AG04450 (cell line): ENCODE measurements at regions not wholly inside any gene's neighbourhood (a gene's known extent, or its start where the extent isn't known, plus 50 kb on each side); places are given as distances from the start of the nearest gene placed in this dataset.

Source experiments
- CTCF ChIA-PET: fragments of 300-600, 350-600 bp; formaldehyde crosslinking; extraction: SDS; loops from one replicate; lab custom pipeline; 2022; ENCODE audit warnings: antibody characterized with exemption, inconsistent platforms; lab: Charles Lee
- POLR2A ChIA-PET: fragments of 350-600 bp; formaldehyde crosslinking; extraction: SDS; loops from one replicate; lab custom pipeline; 2021; ENCODE audit warnings: antibody characterized with exemption, inconsistent platforms; lab: Yijun Ruan, JAX
- DNase-seq: peaks from one replicate; pipeline ENCODE4 v3.0.0-alpha.2; 2011; ENCODE audit warnings: low read depth, low spot score
- H3K27ac ChIP-seq: one replicate; pipeline ENCODE4 v1.5.1; 2012; ENCODE audit warnings: low read depth, low read length, control low read depth
- H3K27me3 ChIP-seq: one replicate; pipeline ENCODE4 v1.6.0; 2012; ENCODE audit warnings: low read length; ENCODE audit not compliant: control insufficient read depth, insufficient read depth
- H3K4me3 ChIP-seq: 2 replicates; pipeline ENCODE4 v1.5.1; 2011; ENCODE audit warnings: mild to moderate bottlenecking, low read depth, low read length, control low read depth
- H3K9me3 ChIP-seq: 2 replicates; pipeline ENCODE4 v1.5.1; 2012; ENCODE audit warnings: low read length; ENCODE audit not compliant: control insufficient read depth, insufficient read depth
- CTCF ChIP-seq: IDR thresholded peaks from 2 replicates; pipeline ENCODE4 v1.5.1; 2011; ENCODE audit warnings: low read depth, low read length, control low read depth, inconsistent platforms

GRCh38 chr4:114316789-114317188 is 281.8 kb upstream of the UGT8 start:
- ChIA-PET POLR2A (no interaction called here), CTCF (interaction anchor here (0.6 to 0.8 kb wide), 2 partner anchors 12 to 1175 kb away, joined by 3 to 4 read pairs; no protein-coding TSS in a partner anchor)
- Histone ChIP-seq H3K27me3 (no peaks in the 10 kb centered on the region), H3K9me3 (no peaks in the 10 kb centered on the region), H3K4me3 (no peak overlapping the region), H3K27ac (no peak overlapping the region)
- DNase-seq: no peak
- TF ChIP-seq CTCF: no peak

GRCh38 chr4:114317564-114317963 is 281.0 kb upstream of the UGT8 start:
- ChIA-PET CTCF (interaction anchor here (0.8 kb wide), 1 partner anchor 12 kb away, joined by 3 read pairs; no protein-coding TSS in a partner anchor), POLR2A (no interaction called here)
- H3K27me3 ChIP-seq: no peaks in the 10 kb centered on the region
- H3K9me3 ChIP-seq: no peaks in the 10 kb centered on the region
- no peak for DNase-seq
- H3K27ac ChIP-seq: no peak overlapping the region
- H3K4me3 ChIP-seq: no peak overlapping the region
- no peak for TF ChIP-seq CTCF

GRCh38 chr4:114318309-114318708 is 280.3 kb upstream of the UGT8 start:
- POLR2A ChIA-PET: interaction anchor here (1.0 kb wide), 1 partner anchor 46 kb away, joined by 3 read pairs; no protein-coding TSS in a partner anchor
- Histone ChIP-seq H3K4me3 (no peak overlapping the region), H3K27me3 (no peaks in the 10 kb centered on the region), H3K9me3 (no peaks in the 10 kb centered on the region), H3K27ac (no peak overlapping the region)
- no peak for TF ChIP-seq CTCF
- CTCF ChIA-PET: interaction anchor here (1.0 kb wide), 1 partner anchor 51 kb away, joined by 3 read pairs; no protein-coding TSS in a partner anchor
- DNase-seq: peak; percentile 48

- CTCF ChIA-PET: no interaction called here
- DNase-seq: no peak
Measured at GRCh38 chr4:114320126-114320525, 278.5 kb upstream of the UGT8 start.

More at GRCh38 chr4:114320126-114320525, 278.5 kb upstream of the UGT8 start:
- Histone ChIP-seq H3K9me3 (no peaks in the 10 kb centered on the region), H3K27me3 (no peaks in the 10 kb centered on the region), H3K27ac (no peak overlapping the region), H3K4me3 (no peak overlapping the region)
- no peak for TF ChIP-seq CTCF
- POLR2A ChIA-PET: no interaction called here
